HCT116 (cell line): ENCODE measurements at regions not wholly inside any gene's neighbourhood (a gene's known extent, or its start where the extent isn't known, plus 50 kb on each side); places are given as distances from the start of the nearest gene placed in this dataset.

Experiments
- ATAC-seq: fragments of 200-7000 bp; cut with Tn5 transposase; 2 replicates; pipeline ENCODE4 v1.9.1; 2020; ENCODE audit warnings: mild to moderate bottlenecking, moderate library complexity
- BruUV-seq: library from RNA; stranded (reverse); fragments of 400-500 nt; replicated peaks from 2 replicates; lab custom pipeline; 2021; lab: Mats Ljungman, UMichigan
- CTCF ChIA-PET: fragments of 300-600 bp; sonication (Branson Sonifier 250); formaldehyde crosslinking; loops from one replicate; lab custom pipeline; 2021; ENCODE audit warnings: antibody characterized with exemption; lab: Charles Lee
- POLR2A ChIA-PET: fragments of 300-600, 350-600 bp; sonication (Branson Sonifier 250); formaldehyde crosslinking; loops from one replicate; lab custom pipeline; 2021; ENCODE audit warnings: antibody characterized with exemption; lab: Charles Lee
- RAD21 ChIA-PET, 2 experiments: fragments of 300-600 bp; sonication (Branson Sonifier 250); formaldehyde crosslinking; loops; one replicate each; lab custom pipeline; 2023; ENCODE audit warnings: low total read pairs in 2 of 2; ENCODE audit not compliant: uncharacterized antibody in 2 of 2, unreplicated experiment in 2 of 2, low non-redundant PET in 1 of 2; lab: Charles Lee
- DNase-seq: peaks from one replicate; pipeline ENCODE4 v3.0.0-alpha.2; 2010; ENCODE audit warnings: low read depth, low spot score
- H2AFZ ChIP-seq: fragments of 200-600 bp; shearing (Covaris generic), sonication (generic); 2 replicates; pipeline ENCODE4 v1.6.1; 2017; ENCODE audit warnings: low read depth, mixed run types, mixed read lengths, antibody characterized with exemption, low read length; ENCODE audit not compliant: poor library complexity, severe bottlenecking
- H3K27ac ChIP-seq: 2 replicates; pipeline ENCODE4 v1.5.1; 2012; ENCODE audit warnings: low read depth, low read length
- H3K27me3 ChIP-seq: fragments of 200-600 bp; sonication (generic); 2 replicates; pipeline ENCODE4 v1.6.1; 2016; ENCODE audit warnings: mixed run types, low read length, mixed read lengths; ENCODE audit not compliant: insufficient read depth
- H3K36me3 ChIP-seq, 2 experiments: fragments of 200-500 bp in 1 of 2; fragments of 200-600 bp in 1 of 2; sonication (Bioruptor generic) in 1 of 2; sonication (generic) in 1 of 2; 2 replicates each; pipeline versions ENCODE4 v1.5.1 to v1.6.1; 2014 to 2016; ENCODE audit warnings: low read length in 2 of 2, inconsistent platforms in 1 of 2, mixed read lengths in 1 of 2, mixed run types in 1 of 2; ENCODE audit not compliant: insufficient read depth in 2 of 2, control insufficient read depth in 1 of 2
- H3K4me1 ChIP-seq, 2 experiments: fragments of 200-600 bp in 1 of 2; sonication (generic) in 1 of 2; 2 replicates each; pipeline versions ENCODE4 v1.5.1 to v1.6.1; 2012 to 2017; ENCODE audit warnings: low read length in 2 of 2, inconsistent platforms in 1 of 2, mild to moderate bottlenecking in 1 of 2, mixed read lengths in 1 of 2, mixed run types in 1 of 2, moderate library complexity in 1 of 2; ENCODE audit not compliant: insufficient read depth in 2 of 2, control insufficient read depth in 1 of 2
- H3K4me2 ChIP-seq: fragments of 200-600 bp; sonication (generic); 2 replicates; pipeline ENCODE4 v1.6.1; 2017; ENCODE audit warnings: mixed run types, low read length, mixed read lengths
- H3K4me3 ChIP-seq, 2 experiments: fragments of 200-600 bp in 1 of 2; sonication (generic) in 1 of 2; replicated peaks in 1 of 2; 2 replicates each; pipeline ENCODE4 v1.5.1; 2011 to 2016; ENCODE audit warnings: low read length in 2 of 2, control low read depth in 1 of 2, low read depth in 1 of 2, mild to moderate bottlenecking in 1 of 2, mixed read lengths in 1 of 2, mixed run types in 1 of 2
- H3K79me2 ChIP-seq: fragments of 200-600 bp; sonication (generic); 2 replicates; pipeline ENCODE4 v1.6.1; 2017; ENCODE audit warnings: mild to moderate bottlenecking, mixed run types, low read length, moderate library complexity, mixed read lengths; ENCODE audit not compliant: insufficient read depth
- H3K9ac ChIP-seq: fragments of 200-600 bp; sonication (generic); 2 replicates; pipeline ENCODE4 v1.6.1; 2016; ENCODE audit warnings: low read length, mixed read lengths
- H3K9me2 ChIP-seq: fragments of 200-600 bp; sonication (generic), shearing (Covaris generic); 2 replicates; pipeline ENCODE4 v1.6.1; 2017; ENCODE audit warnings: mixed run types, mild to moderate bottlenecking, moderate library complexity; ENCODE audit not compliant: insufficient read depth
- H3K9me3 ChIP-seq, 2 experiments: fragments of 200-500 bp in 1 of 2; fragments of 200-600 bp in 1 of 2; sonication (Bioruptor generic) in 1 of 2; sonication (generic) in 1 of 2; 2 replicates each; pipeline ENCODE4 v1.6.1; 2014 to 2017; ENCODE audit warnings: low read length in 2 of 2, mixed read lengths in 2 of 2, inconsistent platforms in 1 of 2, low read depth in 1 of 2, mild to moderate bottlenecking in 1 of 2, mixed run types in 1 of 2, moderate library complexity in 1 of 2; ENCODE audit not compliant: control insufficient read depth in 1 of 2, insufficient read depth in 1 of 2
- H4K20me1 ChIP-seq: fragments of 200-600 bp; sonication (generic), shearing (Covaris generic); 2 replicates; pipeline ENCODE4 v1.6.1; 2017; ENCODE audit warnings: mixed run types, mild to moderate bottlenecking, moderate library complexity; ENCODE audit not compliant: insufficient read depth
- CTCF ChIP-seq, 3 experiments: fragments of 200-600 bp in 1 of 3; sonication (generic) in 1 of 3; IDR thresholded peaks in 2 of 3; conservative IDR thresholded peaks in 1 of 3; 2 replicates each; pipeline ENCODE4 v1.5.1; 2012 to 2017; ENCODE audit warnings: low read depth in 2 of 3, low read length in 2 of 3, antibody characterized with exemption in 1 of 3, borderline replicate concordance in 1 of 3, control low read depth in 1 of 3, mild to moderate bottlenecking in 1 of 3, mixed read lengths in 1 of 3, mixed run types in 1 of 3, moderate library complexity in 1 of 3; ENCODE audit not compliant: insufficient read depth in 1 of 3
- ELF1 ChIP-seq: IDR thresholded peaks from 2 replicates; pipeline ENCODE4 v1.6.1; 2012; ENCODE audit warnings: low read depth, borderline replicate concordance
- FOSL1 ChIP-seq: IDR thresholded peaks from 2 replicates; pipeline ENCODE4 v1.6.1; 2012; ENCODE audit warnings: low read depth
- JUND ChIP-seq: IDR thresholded peaks from 2 replicates; pipeline ENCODE4 v1.6.1; 2012
- POLR2AphosphoS5 ChIP-seq: IDR thresholded peaks from 2 replicates; pipeline ENCODE4 v1.6.1; 2011; ENCODE audit warnings: mild to moderate bottlenecking, low read depth, low read length, moderate library complexity
- RAD21 ChIP-seq: IDR thresholded peaks from 2 replicates; pipeline ENCODE4 v1.6.1; 2012; ENCODE audit warnings: low read depth, mild to moderate bottlenecking
- SIN3A ChIP-seq: IDR thresholded peaks from 2 replicates; pipeline ENCODE4 v1.6.1; 2012; ENCODE audit warnings: low read depth
- SRF ChIP-seq: IDR thresholded peaks from 2 replicates; pipeline ENCODE4 v1.6.1; 2012; ENCODE audit warnings: low read depth
- ZFX ChIP-seq: fragments of 450-650 bp; IDR thresholded peaks from 2 replicates; pipeline ENCODE4 v1.6.1; 2017
- ZNF274 ChIP-seq: fragments of 200-500 bp; sonication (Bioruptor generic); IDR thresholded peaks from 2 replicates; pipeline ENCODE4 v1.6.1; 2014; ENCODE audit warnings: mild to moderate bottlenecking, low read depth, low read length, inconsistent platforms
- intact Hi-C: fragments of 100-400 bp; cut with micrococcal nuclease; formaldehyde crosslinking; loops from 2 replicates; pipeline ENCODE4 v1.10.0; 2022

DNA sequence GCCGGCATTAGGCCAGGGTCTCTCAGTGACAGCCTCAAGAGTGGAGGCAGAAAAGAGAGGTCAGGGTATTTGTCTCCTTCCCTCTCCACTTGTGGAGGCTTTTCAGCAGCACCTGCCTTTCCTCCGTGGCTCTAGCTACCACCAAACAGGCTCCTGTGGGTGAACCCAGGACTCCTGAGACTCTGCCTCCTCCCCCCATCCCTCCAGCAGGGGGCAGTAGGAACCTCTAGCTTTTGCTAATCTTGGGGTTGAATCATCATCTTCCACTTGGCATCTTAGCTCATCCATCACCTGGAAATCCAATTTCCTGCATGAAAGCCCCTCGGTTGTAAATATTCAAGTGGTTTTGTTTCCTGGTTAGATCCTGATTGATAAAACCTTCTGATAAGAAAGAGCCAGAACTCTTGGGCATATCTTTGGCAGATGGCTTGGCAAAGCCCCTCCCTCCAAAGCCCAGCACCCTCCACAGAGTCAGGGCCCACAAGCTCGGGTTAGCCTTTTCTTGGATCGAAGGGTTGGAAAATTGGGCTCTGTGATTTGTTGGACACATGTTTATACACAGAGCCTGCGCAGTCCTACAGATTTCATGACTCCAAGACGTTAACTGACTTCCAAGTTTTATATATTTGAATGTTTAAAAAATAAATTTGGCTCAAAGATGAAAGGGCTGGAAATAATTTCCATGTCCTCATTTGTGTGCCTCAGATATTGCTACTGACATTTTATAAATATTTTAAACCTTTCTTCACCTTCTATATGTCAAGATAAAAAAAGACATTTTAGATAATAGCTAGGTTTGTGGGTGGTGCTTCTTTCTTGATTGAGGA lies 322.1 kb downstream of the MAP2K4 start:
- H3K27ac ChIP-seq: no peak overlapping the region
- H3K9me2 ChIP-seq: no peaks in the 10 kb centered on the region
- no TSS peak for BruUV-seq
- ChIA-PET RAD21 (interaction anchor here in 1 of 2 experiments (1.1 kb wide), 1 partner anchor 324 kb away, joined by 3 read pairs; no protein-coding TSS in a partner anchor), CTCF (interaction anchor here (0.7 to 3.4 kb wide), 13 partner anchors 10 to 660 kb away, joined by 3 to 32 read pairs (median 4); no protein-coding TSS in a partner anchor), POLR2A (interaction anchor here (0.8 kb wide), 1 partner anchor 400 kb away, joined by 3 read pairs; no protein-coding TSS in a partner anchor)
- peaks cover 17% of the 10 kb centered on the region for H3K27me3 ChIP-seq
- TF ChIP-seq ELF1 (no peak), RAD21 (peak; percentile 45), CTCF (IDR thresholded peaks at IDR 0.05 in 2 of 3, conservative IDR thresholded peaks at IDR 0.05 in 1 of 3; ENCODE audit: borderline replicate concordance in 1 of 3, insufficient read depth in 1 of 3, low read depth in 2 of 3, low read length in 2 of 3) (peak; percentile 22 to 85 (median 71); a peak in 5 of 6 replicates)
- H3K9ac ChIP-seq: no peak overlapping the region
- no peaks in the 10 kb centered on the region for H3K36me3 ChIP-seq
- DNase-seq (peak; percentile 8), ATAC-seq (peak; percentile 82)
- intact Hi-C loops: loop anchor here (1.0 to 2.0 kb wide), 3 partner anchors 324 to 660 kb away; no protein-coding TSS in a partner anchor
- no peak overlapping the region for H2AFZ ChIP-seq
- H3K4me2 ChIP-seq: no peak overlapping the region
- no peak overlapping the region for H3K4me3 ChIP-seq
- no peaks in the 10 kb centered on the region for H4K20me1 ChIP-seq
- H3K79me2 ChIP-seq: no peaks in the 10 kb centered on the region
- no peaks in the 10 kb centered on the region for H3K9me3 ChIP-seq
- H3K4me1 ChIP-seq: no peaks in the 10 kb centered on the region

- no peak overlapping the region for H3K4me2 ChIP-seq
- ChIA-PET RAD21 (no interaction called here), CTCF (no interaction called here), POLR2A (no interaction called here)
- no peaks in the 10 kb centered on the region for H3K9me3 ChIP-seq
- H3K4me3 ChIP-seq: no peak overlapping the region
- ATAC-seq (no peak), DNase-seq (no peak)
- intact Hi-C loops: no loop called here
- no peaks in the 10 kb centered on the region for H3K4me1 ChIP-seq
- H3K9me2 ChIP-seq: no peaks in the 10 kb centered on the region
- no peaks in the 10 kb centered on the region for H4K20me1 ChIP-seq
- no TSS peak for BruUV-seq
- H3K27me3 ChIP-seq: peaks cover 8% of the 10 kb centered on the region; the same call in 1 of the 2 replicates
- H3K36me3 ChIP-seq: no peaks in the 10 kb centered on the region
- no peaks in the 10 kb centered on the region for H3K79me2 ChIP-seq
- H2AFZ ChIP-seq: no peak overlapping the region
- H3K27ac ChIP-seq: no peak overlapping the region
- H3K9ac ChIP-seq: no peak overlapping the region
- TF ChIP-seq JUND (no peak), SIN3A (no peak), FOSL1 (no peak), ELF1 (no peak), POLR2AphosphoS5 (no peak), ZFX (no peak), SRF (no peak), RAD21 (no peak), CTCF (IDR thresholded peaks at IDR 0.05 in 2 of 3, conservative IDR thresholded peaks at IDR 0.05 in 1 of 3; ENCODE audit: borderline replicate concordance in 1 of 3, insufficient read depth in 1 of 3, low read depth in 2 of 3, low read length in 2 of 3) (no peak), ZNF274 (no peak)
These were observed 317.2 kb upstream of the MYOCD start for GRCh38 chr17:12348476-12348875.
